D721Med (cell line): ENCODE measurements at regions not wholly inside any gene's neighbourhood (a gene's known extent, or its start where the extent isn't known, plus 50 kb on each side); places are given as distances from the start of the nearest gene placed in this dataset.
"Not testable (repeated sequence)": the region's sequence is repeated elsewhere in the genome, so short reads cannot be mapped to it uniquely, and the experiment has no call there.

Experiments used
- DNase-seq: peaks from one replicate; pipeline ENCODE4 v3.0.0; 2011; ENCODE audit warnings: low spot score; ENCODE audit not compliant: insufficient read length
- FAIRE-seq: peaks from 2 replicates; lab custom pipeline; 2011; peaks lifted over from hg19 to GRCh38; lab: Jason Lieb, UNC
- CTCF ChIP-seq: IDR thresholded peaks from 2 replicates; pipeline ENCODE4 v1.5.1; 2012; ENCODE audit warnings: mild to moderate bottlenecking, control low read depth; ENCODE audit not compliant: insufficient read depth; ENCODE audit errors: missing control alignments

- no peak for TF ChIP-seq CTCF
- DNase-seq, result no peak
- FAIRE-seq, result no peak
These were observed 309.4 kb downstream of the GLUD2 start for GRCh38 chrX:121356850-121357171.

DNA sequence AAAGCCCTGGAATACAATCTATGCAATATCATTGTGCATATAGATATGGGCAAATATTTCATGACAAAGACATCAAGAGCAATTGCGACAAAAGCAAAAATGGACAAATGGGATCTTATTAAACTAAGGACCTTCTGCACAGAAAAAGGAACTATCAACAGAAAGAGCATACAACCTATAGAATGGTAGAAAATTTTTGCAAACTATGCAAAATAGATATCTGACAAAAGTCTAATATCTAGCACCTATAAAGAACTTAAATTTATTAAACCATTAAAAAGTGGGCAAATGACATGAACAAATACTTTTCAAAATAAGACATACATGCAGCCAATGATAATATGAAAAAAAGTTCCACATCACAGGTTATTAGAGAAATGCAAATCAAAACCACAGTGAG, 312.9 kb downstream of the GLUD2 start:
- DNase-seq (no peak), FAIRE-seq (no peak)
- TF ChIP-seq CTCF, result no peak

DNA sequence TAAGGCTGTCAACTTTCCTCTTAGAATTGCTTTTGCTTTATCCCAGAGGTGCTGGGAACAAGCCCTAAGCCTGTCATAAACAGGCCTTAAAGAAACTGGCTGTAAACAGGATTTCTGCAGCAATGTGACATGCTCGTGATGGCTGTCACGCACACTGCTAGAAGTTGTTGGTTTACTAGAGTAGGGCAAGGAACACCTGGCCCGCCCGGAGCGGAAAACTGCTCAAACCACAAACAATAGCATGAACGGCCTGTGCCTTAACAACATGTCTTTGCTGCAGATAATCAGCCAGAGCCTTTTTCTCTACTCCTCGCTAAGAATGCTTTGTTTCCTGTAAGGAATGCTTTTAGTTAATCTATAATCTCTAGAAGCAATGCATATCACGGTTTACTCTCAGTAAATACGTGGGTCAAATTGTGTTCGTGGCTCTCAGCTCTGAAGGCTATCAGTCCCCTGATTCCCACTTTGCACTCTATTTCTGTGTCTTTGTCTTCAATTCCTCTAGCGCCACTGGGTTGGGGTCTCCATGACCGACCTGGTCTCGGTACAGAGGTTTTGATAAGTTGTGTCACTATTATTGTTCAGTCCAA, 318.3 kb downstream of the GLUD2 start:
- DNase-seq, result no peak
- no peak for TF ChIP-seq CTCF
- no peak for FAIRE-seq

DNA sequence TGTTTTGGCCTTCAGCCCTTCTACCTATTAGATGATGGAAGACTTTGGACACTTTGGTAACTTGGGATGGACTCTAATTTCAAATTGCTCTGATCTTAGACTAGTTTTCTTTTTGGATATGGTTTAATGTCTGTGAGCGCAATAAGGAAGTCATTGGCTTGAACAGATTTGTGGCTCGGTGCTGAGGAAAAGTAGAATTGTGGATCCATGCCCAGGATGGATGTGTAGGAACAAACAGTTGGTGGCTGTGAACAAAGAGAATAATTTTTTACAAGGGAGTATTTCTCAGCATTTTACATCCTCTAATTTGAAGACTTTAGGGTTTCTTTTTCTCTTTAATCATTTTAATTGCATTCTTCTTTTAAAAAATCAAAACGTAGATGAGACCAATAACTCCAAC, 327.1 kb downstream of the GLUD2 start:
- no peak for TF ChIP-seq CTCF
- no peak for FAIRE-seq

DNA sequence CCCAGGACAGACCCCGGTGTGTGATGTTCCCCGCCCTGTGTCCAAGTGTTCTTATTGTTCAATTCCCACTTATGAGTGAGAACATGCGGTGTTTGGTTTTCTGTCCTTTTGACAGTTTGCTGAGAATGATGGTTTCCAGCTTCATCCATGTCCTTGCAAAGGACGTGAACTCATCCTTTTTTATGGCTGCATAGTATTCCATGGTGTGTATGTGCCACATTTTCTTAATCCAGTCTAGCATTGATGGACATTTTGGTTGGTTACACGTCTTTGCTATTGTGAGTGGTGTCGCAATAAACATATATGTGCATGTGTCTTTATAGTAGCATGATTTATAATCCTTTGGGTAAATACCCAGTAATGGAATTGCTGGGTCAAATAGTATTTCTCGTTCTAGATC, 334.5 kb downstream of the GLUD2 start:
- FAIRE-seq, result not testable (repeated sequence)

More for the DNA sequence above, 327.1 kb downstream of the GLUD2 start:
- DNase-seq, result no peak

DNA sequence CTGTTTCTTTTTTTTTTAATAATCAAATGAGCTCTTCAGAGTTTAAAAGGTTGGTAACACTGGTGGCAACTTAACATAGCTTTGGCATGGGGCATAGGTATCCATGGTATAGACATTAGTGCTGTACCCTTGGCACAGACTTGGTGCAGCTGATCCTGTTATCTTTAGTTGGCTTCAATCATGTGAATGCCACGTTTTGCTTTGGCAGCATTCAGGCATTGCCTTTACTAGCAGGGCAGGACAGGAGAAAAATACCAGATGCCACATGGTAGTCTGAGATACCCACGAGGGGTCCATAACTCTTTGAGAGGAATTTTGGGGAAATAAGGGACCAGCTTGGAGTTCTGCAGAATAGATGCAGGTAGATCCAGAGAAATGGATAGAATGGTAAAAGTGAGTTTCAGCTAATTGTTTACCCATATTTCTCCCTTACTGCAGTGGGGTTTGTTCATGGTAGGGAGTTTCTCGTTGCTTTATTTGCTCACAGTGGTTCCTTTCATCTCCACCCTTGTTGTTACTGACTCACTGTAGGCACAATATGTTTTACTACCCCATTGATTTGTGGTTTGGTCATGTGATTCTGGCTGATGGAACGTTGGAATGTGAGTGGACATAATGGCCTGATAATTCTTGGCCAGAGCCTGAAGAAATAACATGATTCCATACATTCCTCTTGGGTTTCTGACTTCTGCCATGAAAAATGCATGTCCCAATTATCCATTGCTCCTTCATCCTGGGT, 342.7 kb downstream of the GLUD2 start:
- DNase-seq (no peak), FAIRE-seq (no peak)
- TF ChIP-seq CTCF, result no peak

More for the DNA sequence above, 334.5 kb downstream of the GLUD2 start:
- not testable (repeated sequence) for DNase-seq

DNA sequence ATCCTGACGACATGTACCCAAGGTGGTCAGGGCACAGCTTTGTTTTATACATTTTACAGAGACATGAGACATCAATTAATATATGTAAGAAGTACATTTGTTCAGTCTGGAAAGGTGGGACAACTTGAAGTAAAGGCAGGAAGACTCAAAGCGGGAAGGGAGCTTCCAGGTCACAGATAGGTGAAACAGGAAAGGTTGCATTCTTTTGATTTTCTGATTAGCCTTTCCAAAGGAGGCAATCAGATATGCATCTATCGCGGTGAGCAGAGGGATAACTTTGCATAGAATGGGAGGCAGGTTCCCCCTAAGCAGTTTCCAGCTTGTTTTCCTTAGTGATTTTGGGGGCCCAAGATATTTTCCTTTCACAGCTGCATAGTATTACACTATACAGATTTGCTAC, 358.4 kb downstream of the GLUD2 start:
- FAIRE-seq, result no peak
- no peak for DNase-seq

More for the DNA sequence above, 358.4 kb downstream of the GLUD2 start:
- TF ChIP-seq CTCF, result no peak
